KMS-11 (cell line): ENCODE measurements at regions not wholly inside any gene's neighbourhood (a gene's known extent, or its start where the extent isn't known, plus 50 kb on each side); places are given as distances from the start of the nearest gene placed in this dataset.

Experiments used
- H2AFZ ChIP-seq: fragments of 200-600 bp; sonication (generic); 2 replicates; pipeline ENCODE4 v1.6.1; 2016; ENCODE audit warnings: antibody characterized with exemption, mixed run types, low read depth
- H3K27ac ChIP-seq: fragments of 200-600 bp; sonication (generic); 2 replicates; pipeline ENCODE4 v1.6.1; 2016; ENCODE audit warnings: mild to moderate bottlenecking, mixed run types
- H3K27me3 ChIP-seq: fragments of 200-600 bp; sonication (generic); 2 replicates; pipeline ENCODE4 v1.6.1; 2017; ENCODE audit warnings: mild to moderate bottlenecking, low read depth, mixed run types, moderate library complexity; ENCODE audit not compliant: insufficient read depth
- H3K36me3 ChIP-seq: fragments of 200-600 bp; sonication (generic); 2 replicates; pipeline ENCODE4 v1.6.1; 2017; ENCODE audit warnings: mild to moderate bottlenecking, mixed run types; ENCODE audit not compliant: insufficient read depth
- H3K4me1 ChIP-seq: fragments of 200-600 bp; sonication (generic); 2 replicates; pipeline ENCODE4 v1.6.1; 2016; ENCODE audit warnings: mild to moderate bottlenecking, low read depth, mixed run types; ENCODE audit not compliant: poor library complexity, severe bottlenecking
- H3K4me2 ChIP-seq: fragments of 200-600 bp; sonication (generic); 2 replicates; pipeline ENCODE4 v1.7.0; 2016; ENCODE audit warnings: mild to moderate bottlenecking, mixed run types
- H3K4me3 ChIP-seq: fragments of 200-600 bp; sonication (generic); IDR thresholded peaks from 2 replicates; pipeline ENCODE4 v1.6.1; 2017; ENCODE audit warnings: low read depth, low read length, mixed read lengths; ENCODE audit not compliant: insufficient read depth
- H3K79me2 ChIP-seq: fragments of 200-600 bp; sonication (generic); 2 replicates; pipeline ENCODE4 v1.6.1; 2016; ENCODE audit warnings: low read depth, mixed run types; ENCODE audit not compliant: insufficient read depth
- H3K9ac ChIP-seq: fragments of 200-600 bp; sonication (generic); 2 replicates; pipeline ENCODE4 v1.6.1; 2016; ENCODE audit warnings: mild to moderate bottlenecking, mixed run types
- H4K20me1 ChIP-seq: fragments of 200-600 bp; sonication (generic); 2 replicates; pipeline ENCODE4 v1.6.1; 2016; ENCODE audit warnings: mild to moderate bottlenecking, mixed run types; ENCODE audit not compliant: insufficient read depth
- CTCF ChIP-seq: fragments of 200-600 bp; sonication (generic); conservative IDR thresholded peaks from 2 replicates; pipeline ENCODE4 v1.6.1; 2017; ENCODE audit warnings: low read depth, mild to moderate bottlenecking, antibody characterized with exemption, low read length, moderate library complexity, mixed read lengths

DNA sequence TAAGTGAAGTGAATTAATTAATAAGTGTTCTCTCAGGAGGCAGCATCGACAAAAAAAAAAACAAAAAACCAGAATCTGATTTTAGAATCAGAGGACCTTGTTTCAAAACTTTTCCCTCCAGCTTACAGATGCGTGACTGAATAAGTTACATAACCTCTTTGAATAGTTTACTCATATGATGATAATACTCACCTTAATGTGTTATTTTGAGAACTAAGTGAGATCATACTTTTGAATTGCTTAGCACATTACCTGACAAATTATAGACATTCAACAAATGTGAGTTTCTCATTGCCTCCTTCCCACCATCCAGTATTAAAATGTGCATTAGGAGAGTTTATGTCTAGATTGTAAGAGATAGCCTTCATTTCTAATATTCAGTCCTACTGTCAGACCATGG lies 94.0 kb downstream of the SOX2 start:
- Histone ChIP-seq H3K27me3 (no peaks in the 10 kb centered on the region), H3K36me3 (no peaks in the 10 kb centered on the region; the same call in 1 of the 2 replicates), H3K4me1 (no peaks in the 10 kb centered on the region), H4K20me1 (no peaks in the 10 kb centered on the region), H3K4me2 (no peak overlapping the region), H3K27ac (no peak overlapping the region), H3K79me2 (no peaks in the 10 kb centered on the region), H3K4me3 (no peak overlapping the region), H3K9ac (no peak overlapping the region), H2AFZ (no peak overlapping the region)
- no peak for TF ChIP-seq CTCF

- no peak overlapping the region for H2AFZ ChIP-seq
- TF ChIP-seq CTCF, result no peak
- no peaks in the 10 kb centered on the region for H3K4me1 ChIP-seq
- no peak overlapping the region for H3K4me3 ChIP-seq
- H3K36me3 ChIP-seq, result no peaks in the 10 kb centered on the region
- H3K4me2 ChIP-seq, result no peak overlapping the region
- no peaks in the 10 kb centered on the region for H3K27me3 ChIP-seq
- no peaks in the 10 kb centered on the region for H3K79me2 ChIP-seq
- H3K27ac ChIP-seq, result no peak overlapping the region
- H3K9ac ChIP-seq, result no peak overlapping the region
- no peaks in the 10 kb centered on the region for H4K20me1 ChIP-seq
Observed at GRCh38 chr3:181808053-181808452, 96.3 kb downstream of the SOX2 start.

GRCh38 chr3:181823716-181824115 lies 112.0 kb downstream of the SOX2 start:
- TF ChIP-seq CTCF, result no peak

DNA sequence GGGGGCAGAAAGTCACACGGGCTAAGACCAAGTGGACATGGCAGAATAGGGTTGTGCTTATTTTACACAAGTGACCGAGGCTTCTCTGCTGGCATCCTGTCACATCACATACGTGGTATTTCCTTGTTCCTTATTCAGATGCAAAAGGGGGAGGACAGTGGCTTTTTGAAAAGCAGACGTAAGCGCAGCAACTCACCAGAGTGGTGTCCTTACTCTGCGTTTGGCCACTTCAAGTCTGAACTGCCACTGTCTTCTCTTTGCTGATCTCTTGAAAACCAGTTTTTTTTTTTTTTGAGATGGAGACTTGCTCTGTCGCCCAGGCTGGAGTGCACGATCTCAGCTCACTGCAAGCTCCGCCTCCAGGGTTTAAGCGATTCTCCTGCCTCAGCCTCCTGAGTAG lies 113.2 kb downstream of the SOX2 start:
- Histone ChIP-seq H4K20me1 (no peaks in the 10 kb centered on the region), H3K9ac (no peak overlapping the region), H3K27me3 (no peaks in the 10 kb centered on the region), H3K4me2 (no peak overlapping the region), H3K36me3 (no peaks in the 10 kb centered on the region), H3K4me3 (no peak overlapping the region), H2AFZ (no peak overlapping the region), H3K27ac (no peak overlapping the region), H3K79me2 (no peaks in the 10 kb centered on the region), H3K4me1 (no peaks in the 10 kb centered on the region)
- TF ChIP-seq CTCF, result no peak

More at GRCh38 chr3:181823716-181824115, 112.0 kb downstream of the SOX2 start:
- Histone ChIP-seq H3K4me1 (no peaks in the 10 kb centered on the region), H3K4me3 (no peak overlapping the region), H2AFZ (no peak overlapping the region), H3K9ac (no peak overlapping the region), H3K27ac (no peak overlapping the region), H3K36me3 (no peaks in the 10 kb centered on the region), H4K20me1 (no peaks in the 10 kb centered on the region), H3K79me2 (no peaks in the 10 kb centered on the region), H3K4me2 (no peak overlapping the region), H3K27me3 (no peaks in the 10 kb centered on the region)
